GM21723 (cell line): ENCODE measurements at regions not wholly inside any gene's neighbourhood (a gene's known extent, or its start where the extent isn't known, plus 50 kb on each side); places are given as distances from the start of the nearest gene placed in this dataset.

Source experiments
- ATAC-seq: cut with Tn5 transposase; IDR thresholded peaks from one replicate; pipeline ENCODE4 v1.9.1; 2021; ENCODE audit warnings: mild to moderate bottlenecking, moderate library complexity; ENCODE audit not compliant: unreplicated experiment

DNA sequence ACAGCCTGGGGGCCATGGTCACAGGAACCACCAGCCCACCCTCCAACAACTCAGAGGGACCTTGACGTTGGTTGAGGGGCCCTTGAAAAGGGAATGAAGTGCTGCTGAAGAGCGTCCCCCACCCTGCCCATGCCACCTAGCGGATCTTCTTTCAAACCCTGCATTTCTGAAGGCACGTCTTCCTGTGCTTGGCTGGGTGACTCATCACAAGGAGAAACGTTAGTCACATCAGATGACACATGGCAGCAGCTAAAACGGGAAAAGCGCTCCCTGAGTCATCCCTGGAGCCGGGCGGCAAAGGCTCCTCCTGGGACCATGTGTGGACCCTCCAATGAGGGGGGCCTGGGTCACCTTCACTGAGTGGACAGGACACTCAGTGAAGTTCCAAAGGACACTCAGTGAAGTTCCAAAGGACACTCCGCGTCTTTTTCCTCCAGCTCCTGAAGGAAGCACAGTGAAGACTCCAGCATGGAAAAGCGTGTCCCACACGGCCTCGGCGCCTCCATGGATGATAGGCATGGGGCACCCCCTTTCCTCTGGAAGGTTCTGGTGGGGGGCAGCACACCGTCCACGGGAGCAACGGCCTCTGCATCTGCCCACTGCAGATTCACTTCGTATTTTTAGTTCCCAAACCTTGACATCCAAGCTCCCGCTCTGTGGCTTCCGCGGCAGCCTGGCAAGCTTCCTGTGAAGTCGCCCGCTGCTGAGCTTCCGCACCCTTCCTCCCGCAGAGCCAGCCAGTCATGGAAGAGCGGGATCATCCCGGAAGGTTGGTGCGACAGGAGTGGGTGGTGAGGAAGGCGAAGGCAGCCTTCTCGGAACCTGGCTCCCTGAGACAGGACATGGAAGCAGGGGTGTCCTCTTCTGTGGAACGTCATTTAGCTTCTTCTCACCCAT is 383.4 kb downstream of the VRK1 start:
- no peak for ATAC-seq

DNA sequence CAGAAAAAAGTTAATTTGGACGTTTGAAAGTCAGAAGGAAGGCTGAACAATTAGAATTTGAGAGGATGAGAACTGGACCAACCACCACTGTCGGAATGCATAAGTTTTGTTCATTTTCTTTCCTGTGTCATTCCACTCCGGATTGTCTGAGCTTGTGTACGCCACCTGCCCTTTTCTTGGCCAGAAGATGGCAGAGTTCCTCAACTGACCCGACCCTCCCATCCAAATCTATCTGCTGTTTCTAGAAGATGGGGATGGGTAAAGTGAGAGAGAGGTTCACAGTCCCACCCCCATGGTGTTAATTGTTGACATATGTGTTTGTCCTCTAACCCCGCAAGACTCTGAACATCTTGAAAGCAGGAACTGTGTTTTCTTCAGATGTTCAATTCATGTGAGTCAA is 388.0 kb downstream of the VRK1 start:
- no peak for ATAC-seq

DNA sequence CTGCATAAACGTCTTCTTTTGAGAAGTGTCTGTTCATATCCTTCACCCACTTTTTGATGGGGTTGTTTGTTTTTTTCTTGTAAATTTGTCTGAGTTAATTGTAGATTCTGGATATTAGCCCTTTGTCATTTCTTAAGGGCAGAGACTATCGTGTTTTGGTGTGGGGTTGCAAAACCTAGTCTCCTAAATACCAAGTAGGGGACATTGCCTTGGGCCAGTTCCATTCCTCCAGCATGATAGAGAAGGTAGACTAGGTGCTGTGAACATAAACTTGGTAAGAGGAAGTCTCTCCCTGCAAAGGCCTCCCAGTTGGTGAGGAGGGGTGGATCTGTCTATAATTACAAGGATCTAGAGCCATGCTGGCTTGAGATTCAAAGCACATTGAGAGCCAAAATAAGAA is 390.7 kb downstream of the VRK1 start:
- ATAC-seq = no peak

DNA sequence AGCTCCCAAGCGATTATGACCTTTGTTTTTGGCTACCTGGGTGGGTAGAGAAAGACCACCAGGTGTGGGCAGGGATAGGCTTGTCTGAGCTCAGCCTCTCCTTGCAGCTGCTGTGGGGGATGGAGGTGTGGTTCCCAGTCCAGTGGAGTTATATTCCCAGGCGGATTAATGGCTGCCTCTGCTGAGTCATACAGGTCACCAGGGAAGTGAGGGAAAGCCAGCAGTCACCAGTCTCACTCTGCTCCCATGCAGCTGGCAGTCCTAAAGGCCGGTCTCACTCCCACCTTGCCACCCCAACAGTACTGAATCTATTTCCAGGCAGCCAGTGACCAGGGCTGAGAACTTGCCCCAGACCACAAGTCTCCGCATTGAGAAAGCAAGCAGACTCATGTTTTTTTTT is 399.2 kb downstream of the VRK1 start:
- no peak for ATAC-seq

DNA sequence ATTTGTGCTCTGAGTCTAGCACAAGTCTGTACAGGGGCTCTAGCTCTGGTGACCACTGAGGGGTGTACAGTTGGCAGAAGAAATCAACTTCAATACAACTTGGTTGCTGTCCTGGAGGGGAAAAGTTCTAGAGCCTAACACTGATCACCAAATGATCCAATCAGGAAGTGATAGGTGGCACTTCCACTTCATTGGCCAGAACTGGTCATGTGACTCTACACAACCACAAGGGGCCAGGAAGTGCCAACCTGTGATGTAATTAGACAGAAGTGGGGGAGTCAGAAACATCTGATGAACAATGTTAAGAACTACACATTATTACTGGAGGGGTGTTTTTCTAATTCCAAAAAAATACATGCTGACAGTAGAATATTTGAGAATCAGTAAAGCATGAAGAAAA is 401.6 kb downstream of the VRK1 start:
- no peak for ATAC-seq

DNA sequence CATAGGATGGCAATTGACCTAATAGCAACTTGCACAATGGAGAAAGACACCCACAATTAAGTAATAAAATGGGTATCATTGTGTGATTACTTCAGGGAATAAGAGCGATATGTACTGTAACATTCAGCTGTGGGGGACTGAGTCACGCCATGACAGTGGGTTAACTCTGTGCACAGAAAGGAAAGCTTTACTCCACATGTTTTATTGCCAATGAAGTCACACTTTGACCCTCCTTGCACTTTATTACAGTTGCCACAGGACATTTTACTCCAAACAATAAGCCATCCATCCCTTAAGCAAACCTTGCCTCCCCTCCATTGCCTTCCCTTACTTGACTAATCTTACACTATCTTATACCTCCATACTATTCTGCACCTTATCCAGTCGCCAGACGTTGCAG is 403.1 kb downstream of the VRK1 start:
- no peak for ATAC-seq

DNA sequence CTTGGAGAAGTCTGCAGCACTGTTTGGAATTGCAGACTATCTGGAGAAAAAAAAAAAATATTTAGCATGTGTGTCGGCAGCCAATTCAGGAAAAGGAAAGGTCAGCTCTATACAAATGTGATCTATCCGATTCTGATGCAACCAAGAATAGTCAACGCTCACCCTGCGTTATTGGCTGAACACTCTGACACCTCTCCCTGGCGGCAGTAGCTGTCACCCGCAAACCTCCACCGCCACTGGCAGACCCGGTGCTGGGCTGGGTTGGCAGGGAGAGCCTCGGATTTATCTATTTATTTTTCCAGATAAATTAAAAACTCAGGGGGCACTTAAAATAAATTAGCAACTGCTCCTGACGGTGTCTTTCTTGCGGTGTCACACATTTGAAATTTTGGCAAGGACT is 409.7 kb downstream of the VRK1 start:
- no peak for ATAC-seq

DNA sequence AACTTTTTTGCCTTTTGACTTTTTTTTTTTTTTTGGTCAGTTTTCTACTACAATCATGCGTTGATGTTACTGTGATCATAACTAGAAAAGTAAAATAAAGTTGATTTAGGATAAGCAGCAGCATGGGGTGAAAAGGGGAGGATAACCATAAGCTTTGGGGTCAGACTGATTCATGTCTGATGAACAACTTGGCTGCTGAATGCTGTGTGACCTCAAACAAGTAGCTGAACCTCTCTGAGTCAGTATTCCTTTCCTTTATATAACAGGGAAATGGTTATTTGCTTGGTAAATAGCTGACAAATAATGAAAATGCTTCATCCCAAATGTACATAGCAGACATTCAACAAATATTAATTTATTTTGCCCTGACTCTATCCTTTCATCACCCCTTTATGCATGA is 413.0 kb downstream of the VRK1 start:
- ATAC-seq = no peak

DNA sequence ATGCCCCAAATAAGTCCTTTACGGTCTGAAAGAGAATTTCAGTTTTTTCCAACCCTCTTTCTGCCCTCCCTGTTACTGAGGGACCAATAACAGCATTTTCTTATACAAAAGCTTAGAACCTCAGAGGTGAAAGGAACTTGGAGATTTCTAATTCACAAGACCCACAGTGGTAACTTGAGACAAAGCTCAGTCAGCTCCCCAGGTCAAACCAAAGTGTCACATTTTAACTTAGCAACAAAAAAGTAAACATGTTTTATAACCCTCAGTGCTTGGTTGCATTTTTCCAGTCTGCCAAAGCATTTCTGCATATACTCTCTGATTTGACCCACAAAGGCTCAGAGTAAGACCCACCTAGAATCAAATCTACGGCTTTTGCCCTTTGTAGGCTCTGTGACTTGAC is 415.2 kb downstream of the VRK1 start:
- no peak for ATAC-seq

DNA sequence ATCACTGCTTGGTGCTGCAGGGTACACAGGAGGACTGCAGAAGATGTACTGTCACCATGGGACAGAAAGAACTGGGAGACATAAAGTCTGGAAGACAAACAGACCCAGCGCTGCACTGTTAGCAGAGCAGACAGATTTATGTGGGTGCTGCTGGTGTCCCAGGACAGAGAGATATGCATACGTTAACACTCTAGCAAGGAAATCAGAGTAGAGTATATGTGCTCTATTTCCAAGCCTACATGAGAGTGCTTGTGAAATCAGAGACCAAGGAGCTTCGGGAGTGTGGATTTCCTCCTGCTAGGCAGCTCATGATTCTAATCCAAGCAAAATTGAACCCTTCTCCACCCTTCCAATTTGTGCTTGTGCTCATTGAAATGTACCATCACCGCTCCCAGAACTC is 416.5 kb downstream of the VRK1 start:
- ATAC-seq = no peak

DNA sequence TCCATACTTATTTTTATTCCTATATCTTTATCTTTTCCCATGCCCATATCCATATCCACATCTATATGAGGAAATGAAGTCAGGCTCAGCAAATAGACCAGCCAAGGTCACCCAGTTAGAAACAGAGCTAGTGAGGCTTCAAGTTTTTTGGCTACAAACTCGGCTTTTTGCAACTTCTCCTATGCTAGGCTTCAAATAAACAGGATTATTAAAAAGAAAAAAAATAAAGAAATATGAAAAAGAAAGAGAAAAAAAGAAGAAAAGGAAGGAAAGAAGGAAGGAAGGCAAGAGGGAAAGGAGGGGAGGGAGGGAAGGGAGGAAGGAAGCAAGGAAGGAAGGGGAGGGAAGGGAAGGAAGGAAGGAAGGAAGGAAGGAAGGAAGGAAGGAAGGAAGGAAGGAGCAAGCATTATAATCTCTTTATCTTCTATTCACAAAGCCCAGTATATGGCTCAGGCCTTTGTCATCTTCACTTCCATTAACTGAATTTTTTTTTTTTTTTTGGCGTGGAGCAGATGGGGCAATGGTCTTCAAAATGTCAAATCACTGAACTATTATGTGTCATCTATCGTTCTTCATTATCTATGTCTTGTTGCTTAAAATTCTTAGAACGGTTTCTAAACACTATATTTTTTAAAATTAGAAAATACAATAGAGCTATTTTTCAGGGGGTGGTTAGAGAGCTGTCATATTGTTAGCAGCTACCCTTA is 418.2 kb downstream of the VRK1 start:
- no peak for ATAC-seq

DNA sequence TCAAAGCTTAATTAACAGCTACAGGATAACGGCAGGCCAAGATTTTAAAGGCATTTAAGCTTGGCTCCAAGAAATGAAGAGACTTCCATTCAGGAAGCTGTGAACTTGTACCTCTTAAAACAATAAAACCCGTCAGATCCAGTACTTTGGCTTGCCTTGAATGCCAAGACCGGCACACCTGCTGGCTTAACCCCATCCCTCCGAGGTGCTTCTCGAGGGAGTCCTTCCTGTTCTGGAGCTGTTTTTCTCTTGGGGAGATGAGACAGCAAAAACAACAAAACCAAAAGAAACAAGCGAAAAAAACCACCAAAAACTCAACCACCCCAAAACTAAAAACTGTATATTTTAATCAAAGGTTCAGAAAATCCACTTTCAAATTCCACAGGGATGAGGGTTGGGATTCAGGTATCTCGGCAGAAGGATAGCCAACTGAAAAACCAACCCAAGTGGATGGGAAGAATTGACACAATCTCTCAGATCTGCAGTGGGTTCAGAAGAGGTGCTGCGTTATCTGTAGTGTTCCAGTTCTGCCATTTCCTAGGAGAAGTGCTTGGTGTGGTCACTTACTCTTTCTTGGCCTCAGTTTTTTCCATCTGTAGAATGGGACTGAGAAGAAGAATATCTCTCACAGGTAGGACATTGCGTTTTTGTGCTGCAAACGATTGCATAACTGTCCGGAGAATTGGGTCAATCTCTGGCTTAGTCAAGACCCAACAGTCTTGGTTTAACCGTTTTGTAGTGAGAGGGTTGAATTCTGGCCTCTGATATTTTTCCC is 420.1 kb downstream of the VRK1 start:
- ATAC-seq = no peak

DNA sequence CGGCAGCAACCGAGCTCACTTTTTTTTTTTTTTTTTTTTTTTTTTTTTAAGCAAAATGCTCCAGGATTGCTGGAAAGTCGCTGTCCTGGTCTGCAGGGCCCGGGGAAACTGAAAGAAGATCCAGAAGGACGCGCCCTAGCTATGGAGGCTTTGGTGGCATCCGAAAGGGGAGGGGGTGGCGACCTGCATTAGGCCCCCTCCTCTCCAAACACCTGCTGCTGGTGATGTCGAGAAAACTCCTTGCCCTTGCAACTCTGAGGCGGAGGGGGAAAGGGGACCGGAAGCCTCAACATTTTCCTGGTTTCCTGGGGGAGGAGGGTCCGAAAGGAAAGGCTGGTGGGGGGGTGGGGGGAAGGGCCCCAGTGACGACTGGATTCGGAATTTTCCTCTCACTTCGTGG is 421.1 kb downstream of the VRK1 start:
- ATAC-seq = no peak

DNA sequence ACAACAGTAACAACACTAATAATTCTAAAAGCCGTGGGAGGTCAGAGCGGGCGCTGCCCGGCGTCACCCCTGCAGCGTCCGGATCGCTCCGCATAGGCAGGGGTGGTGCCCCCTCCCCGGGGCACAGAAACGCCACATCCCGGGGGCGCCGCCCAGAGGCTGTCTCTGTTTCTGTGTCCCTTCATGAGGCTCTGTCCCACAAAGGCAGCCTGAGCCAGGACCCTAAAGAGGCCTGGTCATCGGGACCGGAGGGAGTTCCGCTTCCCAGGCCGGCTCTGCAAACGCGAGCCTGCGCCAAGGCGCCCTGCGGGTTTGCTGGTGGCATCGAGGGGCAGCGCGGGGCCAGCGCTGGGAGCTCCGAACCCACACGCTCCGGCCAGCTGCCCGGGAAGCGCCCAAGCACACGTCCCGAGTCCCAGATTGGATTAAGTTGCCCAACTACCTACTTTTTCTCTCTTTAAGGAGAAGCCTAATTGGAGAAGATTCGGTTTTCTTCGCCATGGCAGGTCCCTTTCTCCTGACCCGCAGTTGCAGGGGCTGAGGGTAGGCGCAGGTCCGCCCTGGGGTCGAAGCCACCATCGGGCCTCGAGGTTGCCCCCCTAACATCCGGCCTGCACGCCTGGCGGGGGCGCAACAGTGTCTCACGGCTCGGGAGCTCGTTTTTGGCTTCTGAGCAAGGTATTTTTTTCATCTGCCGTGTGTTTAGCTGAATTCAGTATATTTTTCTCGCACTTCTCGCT is 421.7 kb downstream of the VRK1 start:
- ATAC-seq = no peak

DNA sequence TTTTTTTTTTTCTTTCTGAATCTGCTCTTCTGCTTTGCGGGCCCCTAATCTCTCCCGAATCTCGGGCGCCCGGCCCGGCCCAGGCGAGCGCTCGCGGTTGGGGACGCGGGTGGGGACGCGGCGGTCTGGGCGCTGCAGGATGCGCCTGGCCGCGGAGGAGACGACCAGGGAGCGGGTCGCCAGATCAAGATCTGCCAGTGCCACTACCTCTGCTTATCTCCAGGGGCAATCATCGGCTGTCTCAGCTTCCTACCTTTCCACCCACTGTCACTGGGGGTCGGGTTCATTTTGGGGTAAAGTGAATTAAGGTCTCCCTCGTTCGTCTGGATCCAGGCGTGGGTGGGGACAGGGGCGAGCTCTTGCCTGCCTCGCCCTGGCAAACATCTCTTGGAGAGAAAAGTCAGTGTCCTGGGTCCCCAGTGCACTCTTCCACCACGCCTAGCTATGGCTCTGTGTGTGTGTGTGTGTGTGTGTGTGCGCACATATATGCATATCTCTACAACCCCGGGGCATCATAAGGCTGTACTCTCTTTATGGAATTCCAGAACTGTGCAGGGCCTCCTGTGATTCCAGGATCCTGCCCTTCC is 422.3 kb downstream of the VRK1 start:
- no peak for ATAC-seq

DNA sequence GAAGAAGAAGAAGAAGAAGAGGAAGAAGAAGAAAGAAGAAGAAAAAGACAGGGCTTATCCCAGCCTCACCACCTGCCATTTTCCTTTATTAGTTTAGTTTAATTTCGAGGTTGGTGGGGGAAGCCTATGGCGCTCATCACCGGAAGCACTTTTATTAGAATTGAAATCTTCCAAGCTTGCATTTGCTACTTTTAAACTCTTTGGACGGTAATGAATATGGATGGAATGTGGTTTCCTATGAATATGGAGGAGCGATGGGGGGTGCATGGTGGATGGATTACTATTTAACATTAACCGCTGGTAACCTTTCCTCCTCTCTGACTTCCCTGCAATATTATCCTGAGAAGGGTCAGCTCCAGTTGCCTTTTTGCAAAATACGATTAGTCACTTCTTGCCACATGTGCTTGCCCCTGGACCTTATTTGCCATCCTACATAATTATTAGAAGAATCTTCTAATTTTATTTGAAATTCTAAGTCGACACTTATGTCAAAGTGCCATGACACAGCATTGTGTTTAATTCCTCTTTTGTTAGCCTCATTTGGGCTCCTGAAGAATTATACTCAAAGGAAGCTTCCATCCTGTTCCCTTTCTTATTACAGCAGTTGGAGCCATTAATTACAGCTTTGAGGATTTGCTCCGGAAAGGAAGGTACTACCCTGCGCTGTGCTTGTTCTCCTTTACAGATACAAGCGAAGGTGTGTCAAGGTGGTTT is 424.5 kb downstream of the VRK1 start:
- no peak for ATAC-seq

DNA sequence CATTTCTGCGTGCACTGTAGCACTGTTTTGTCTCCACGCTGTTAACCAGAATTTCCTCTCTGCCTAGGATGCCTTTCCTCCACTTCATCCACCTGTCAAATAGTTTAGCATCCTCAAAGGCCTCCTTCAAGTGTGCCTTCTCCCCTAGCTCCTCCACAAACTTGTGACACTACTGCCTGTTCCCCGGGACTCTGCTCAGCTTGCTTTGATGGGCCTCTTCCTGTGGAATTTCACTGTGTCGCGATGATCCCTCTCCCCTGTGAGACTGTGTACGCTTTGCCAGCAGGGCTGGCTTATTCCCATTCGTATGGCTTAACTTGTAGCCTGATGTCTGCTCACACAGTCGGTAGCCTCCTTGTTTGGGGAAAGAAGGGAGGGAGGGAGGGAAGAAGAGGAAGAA is 426.8 kb downstream of the VRK1 start:
- no peak for ATAC-seq

DNA sequence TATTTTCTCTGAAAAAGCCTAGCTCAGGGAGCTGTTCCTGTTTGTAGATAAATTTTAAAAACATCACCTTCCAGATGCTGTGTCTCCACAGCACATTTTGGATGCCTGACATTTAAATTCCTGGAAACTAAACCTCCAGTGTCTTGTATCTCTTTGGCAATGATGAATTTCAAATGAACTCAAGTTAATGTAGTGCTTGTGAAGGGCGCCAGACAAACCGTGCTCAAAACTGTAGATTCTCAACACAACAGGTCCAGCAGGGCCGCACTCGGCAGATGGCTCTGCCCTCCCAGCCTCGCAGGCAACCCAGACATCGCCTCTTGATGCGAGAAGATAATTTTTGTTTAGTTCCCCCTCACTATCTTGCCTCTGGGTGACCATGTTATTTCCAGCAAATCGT is 432.9 kb downstream of the VRK1 start:
- ATAC-seq = no peak

DNA sequence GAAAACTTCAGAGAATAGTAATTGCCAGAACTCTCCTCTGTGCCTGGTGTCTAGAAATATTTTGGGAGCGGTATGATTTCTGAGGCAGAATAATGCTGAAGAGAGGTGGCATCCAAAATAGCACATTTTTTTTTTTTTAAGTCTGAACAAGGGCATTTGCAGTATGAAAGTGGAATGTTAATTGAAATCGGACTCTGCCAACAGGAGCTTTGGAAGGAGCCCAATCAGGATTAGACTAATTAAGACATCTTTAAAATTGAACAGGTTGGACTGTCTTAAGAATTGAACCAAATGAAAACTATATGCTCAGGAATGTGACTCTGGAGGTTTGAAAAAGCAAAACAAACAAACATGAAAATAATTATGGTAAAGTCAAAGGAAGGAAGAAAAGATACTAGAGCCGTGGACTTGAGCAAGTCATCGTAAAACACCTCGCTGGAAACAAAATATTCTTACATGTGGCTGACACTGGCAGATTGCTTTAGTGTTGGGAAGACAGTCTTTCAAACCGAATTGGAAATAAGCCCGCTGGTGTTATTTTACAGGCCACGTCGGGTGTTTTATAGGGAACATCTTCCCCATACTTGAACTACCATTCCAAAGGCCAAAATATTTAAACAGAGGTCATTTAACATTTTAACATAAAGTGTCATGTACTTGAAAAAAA is 436.3 kb downstream of the VRK1 start:
- ATAC-seq = no peak
